GM06990 (cell line): ENCODE measurements at regions not wholly inside any gene's neighbourhood (a gene's known extent, or its start where the extent isn't known, plus 50 kb on each side); places are given as distances from the start of the nearest gene placed in this dataset.

Experiments used
- DNase-seq: peaks from one replicate; pipeline ENCODE4 v3.0.0-alpha.2; 2011; ENCODE audit not compliant: insufficient read length; ENCODE audit errors: extremely low read depth
- H3K27me3 ChIP-seq: replicated peaks from 2 replicates; pipeline ENCODE4 v1.6.0; 2011; ENCODE audit warnings: low read length; ENCODE audit not compliant: control insufficient read depth, insufficient read depth
- H3K36me3 ChIP-seq: 2 replicates; pipeline ENCODE4 v1.5.1; 2011; ENCODE audit warnings: low read length; ENCODE audit not compliant: control insufficient read depth, insufficient read depth
- H3K4me3 ChIP-seq: replicated peaks from 2 replicates; pipeline ENCODE4 v1.5.1; 2011; ENCODE audit warnings: low read depth, mild to moderate bottlenecking, control low read depth, low read length
- TF ChIP-seq, protein P1 (sequence below): IDR thresholded peaks from 2 replicates; pipeline ENCODE4 v1.5.1; 2011; ENCODE audit warnings: low read length, control low read depth, mild to moderate bottlenecking, inconsistent platforms; ENCODE audit not compliant: insufficient read depth, poor library complexity, severe bottlenecking

DNA sequence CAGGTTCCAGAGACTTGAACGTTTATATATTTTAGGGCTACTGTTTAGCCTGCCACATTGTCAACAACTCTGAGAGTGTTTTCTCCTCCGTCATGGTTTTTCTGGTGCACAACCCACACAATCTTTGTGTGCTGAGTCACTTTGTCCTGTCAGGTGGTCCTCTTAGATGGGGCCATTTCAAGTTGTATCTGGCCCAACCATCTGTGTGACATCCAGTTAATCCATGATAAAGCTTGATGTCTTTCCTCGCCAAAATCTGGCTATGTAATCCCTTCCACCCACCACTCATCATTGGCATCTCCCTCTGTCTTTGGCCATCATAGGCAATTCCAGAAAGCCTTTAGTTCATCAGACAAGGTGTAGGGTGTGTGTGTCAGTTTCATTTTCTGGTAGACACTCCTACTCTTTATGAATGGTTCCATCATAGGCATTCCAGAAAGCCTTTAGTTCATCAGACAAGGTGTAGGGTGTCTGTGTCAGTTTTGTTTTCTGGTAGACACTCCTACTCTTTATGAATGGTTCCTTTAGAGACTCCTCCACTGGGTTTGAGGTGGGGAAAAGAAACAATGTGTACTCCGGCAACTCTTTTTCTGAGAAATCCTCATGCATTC, 282.0 kb upstream of the ACTBL2 start:
- H3K27me3 ChIP-seq, result no peaks in the 10 kb centered on the region; the same call in 1 of the 2 replicates

DNA sequence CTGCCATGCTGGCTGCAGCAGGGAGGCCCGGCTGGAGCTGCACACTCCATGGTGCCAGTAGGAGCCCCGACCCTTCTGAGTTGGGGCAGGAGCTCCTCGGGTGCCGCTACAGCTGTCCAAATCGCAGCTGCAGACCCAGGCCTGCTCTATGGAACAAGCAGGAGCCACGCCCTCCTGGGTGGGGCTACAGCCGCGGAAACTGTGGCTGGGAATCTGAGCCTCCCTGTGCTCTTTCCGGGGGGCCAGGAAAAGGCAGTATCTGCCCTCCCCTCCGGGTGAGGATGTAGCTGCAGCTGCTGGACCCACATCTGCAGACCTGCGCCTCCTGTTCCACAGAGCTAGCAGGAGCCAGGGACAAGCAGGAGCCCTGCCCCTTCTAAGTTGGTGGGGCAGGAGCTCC, 278.9 kb upstream of the ACTBL2 start:
- Histone ChIP-seq H3K4me3 (no peak overlapping the region), H3K36me3 (no peaks in the 10 kb centered on the region), H3K27me3 (no peaks in the 10 kb centered on the region; the same call in 1 of the 2 replicates)
- TF ChIP-seq, protein P1, sequence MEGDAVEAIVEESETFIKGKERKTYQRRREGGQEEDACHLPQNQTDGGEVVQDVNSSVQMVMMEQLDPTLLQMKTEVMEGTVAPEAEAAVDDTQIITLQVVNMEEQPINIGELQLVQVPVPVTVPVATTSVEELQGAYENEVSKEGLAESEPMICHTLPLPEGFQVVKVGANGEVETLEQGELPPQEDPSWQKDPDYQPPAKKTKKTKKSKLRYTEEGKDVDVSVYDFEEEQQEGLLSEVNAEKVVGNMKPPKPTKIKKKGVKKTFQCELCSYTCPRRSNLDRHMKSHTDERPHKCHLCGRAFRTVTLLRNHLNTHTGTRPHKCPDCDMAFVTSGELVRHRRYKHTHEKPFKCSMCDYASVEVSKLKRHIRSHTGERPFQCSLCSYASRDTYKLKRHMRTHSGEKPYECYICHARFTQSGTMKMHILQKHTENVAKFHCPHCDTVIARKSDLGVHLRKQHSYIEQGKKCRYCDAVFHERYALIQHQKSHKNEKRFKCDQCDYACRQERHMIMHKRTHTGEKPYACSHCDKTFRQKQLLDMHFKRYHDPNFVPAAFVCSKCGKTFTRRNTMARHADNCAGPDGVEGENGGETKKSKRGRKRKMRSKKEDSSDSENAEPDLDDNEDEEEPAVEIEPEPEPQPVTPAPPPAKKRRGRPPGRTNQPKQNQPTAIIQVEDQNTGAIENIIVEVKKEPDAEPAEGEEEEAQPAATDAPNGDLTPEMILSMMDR, result no peak
- no peak for DNase-seq

More for the DNA sequence above, 282.0 kb upstream of the ACTBL2 start:
- no peak for DNase-seq
- no peak overlapping the region for H3K4me3 ChIP-seq
- no peaks in the 10 kb centered on the region for H3K36me3 ChIP-seq
- TF ChIP-seq, protein P1, result no peak

- no peaks in the 10 kb centered on the region for H3K27me3 ChIP-seq
- H3K36me3 ChIP-seq, result no peaks in the 10 kb centered on the region
- no peak overlapping the region for H3K4me3 ChIP-seq
- TF ChIP-seq, protein P1, result no peak
- DNase-seq, result no peak
These were observed 272.0 kb upstream of the ACTBL2 start for GRCh38 chr5:57754616-57755015.

DNA sequence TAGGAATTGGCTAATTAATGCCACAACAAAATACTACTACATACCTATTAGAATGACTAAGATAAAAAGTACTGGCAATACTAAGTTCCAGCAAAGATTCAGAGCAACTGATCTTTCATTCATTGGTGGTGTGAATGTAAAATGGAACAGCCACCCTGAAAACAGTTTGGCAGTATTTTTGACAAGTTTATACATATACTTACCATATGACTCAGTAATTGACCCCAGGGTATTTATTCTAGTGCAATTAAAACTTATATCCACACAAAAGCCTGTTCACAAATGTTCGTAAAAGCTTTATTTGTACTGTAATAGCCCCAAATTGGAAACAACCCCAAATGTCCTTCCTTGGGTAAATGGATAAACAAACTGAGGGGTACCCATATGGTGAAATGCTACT, 270.8 kb upstream of the ACTBL2 start:
- DNase-seq, result no peak
- Histone ChIP-seq H3K27me3 (no peaks in the 10 kb centered on the region), H3K36me3 (no peaks in the 10 kb centered on the region), H3K4me3 (no peak overlapping the region)
- TF ChIP-seq, protein P1, result no peak

DNA sequence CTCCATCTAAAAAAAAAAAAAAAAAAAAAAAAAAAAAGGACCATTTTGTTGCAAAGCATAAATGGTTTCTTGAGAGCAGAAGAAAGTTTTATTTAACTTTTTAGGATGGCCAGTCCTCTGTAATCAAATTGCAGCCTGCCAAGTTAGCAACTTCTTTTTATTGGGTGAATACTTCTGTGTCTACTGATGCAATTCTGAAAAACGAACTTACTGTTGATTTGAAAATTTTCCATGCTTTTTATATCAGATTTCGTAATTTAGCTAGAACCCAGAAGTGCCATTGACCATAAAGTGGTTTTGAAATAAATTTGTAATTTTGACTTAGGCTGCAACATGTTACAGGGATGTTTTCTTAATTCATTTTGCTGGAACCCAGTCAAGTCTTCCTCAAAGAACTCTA, 269.1 kb upstream of the ACTBL2 start:
- DNase-seq, result no peak
- no peaks in the 10 kb centered on the region for H3K27me3 ChIP-seq

More for the DNA sequence above, 269.1 kb upstream of the ACTBL2 start:
- TF ChIP-seq, protein P1, result no peak
- Histone ChIP-seq H3K36me3 (no peaks in the 10 kb centered on the region), H3K4me3 (no peak overlapping the region)
